NCI-H446 (cell line): ENCODE measurements at regions not wholly inside any gene's neighbourhood (a gene's known extent, or its start where the extent isn't known, plus 50 kb on each side); places are given as distances from the start of the nearest gene placed in this dataset.
"Not testable (repeated sequence)": the region's sequence is repeated elsewhere in the genome, so short reads cannot be mapped to it uniquely, and the experiment has no call there.

ENCODE experiments used
- DNase-seq, 2 experiments: peaks; one replicate each; lab custom pipeline; 2025; lab: John Stamatoyannopoulos, UW

DNA sequence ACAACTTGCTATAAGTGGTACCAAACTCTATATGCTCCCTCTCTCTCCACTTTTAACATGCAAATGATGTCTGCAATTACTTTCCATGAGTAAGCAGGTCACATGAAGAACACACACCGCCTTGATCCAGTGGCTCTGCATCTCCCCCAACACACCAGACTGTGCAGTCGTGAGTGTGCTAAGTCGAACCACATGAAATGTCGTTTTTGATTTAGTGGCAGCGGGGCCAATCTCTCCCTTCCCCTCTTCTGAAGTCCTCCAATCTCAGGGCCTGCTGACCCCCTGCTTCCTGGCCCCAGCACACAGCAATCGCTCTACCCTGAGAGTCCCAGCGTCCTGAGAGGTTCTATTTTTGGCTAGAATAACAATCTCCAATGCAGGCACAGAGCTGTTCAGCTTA, 312.5 kb downstream of the SHQ1 start:
- no peak for DNase-seq

DNA sequence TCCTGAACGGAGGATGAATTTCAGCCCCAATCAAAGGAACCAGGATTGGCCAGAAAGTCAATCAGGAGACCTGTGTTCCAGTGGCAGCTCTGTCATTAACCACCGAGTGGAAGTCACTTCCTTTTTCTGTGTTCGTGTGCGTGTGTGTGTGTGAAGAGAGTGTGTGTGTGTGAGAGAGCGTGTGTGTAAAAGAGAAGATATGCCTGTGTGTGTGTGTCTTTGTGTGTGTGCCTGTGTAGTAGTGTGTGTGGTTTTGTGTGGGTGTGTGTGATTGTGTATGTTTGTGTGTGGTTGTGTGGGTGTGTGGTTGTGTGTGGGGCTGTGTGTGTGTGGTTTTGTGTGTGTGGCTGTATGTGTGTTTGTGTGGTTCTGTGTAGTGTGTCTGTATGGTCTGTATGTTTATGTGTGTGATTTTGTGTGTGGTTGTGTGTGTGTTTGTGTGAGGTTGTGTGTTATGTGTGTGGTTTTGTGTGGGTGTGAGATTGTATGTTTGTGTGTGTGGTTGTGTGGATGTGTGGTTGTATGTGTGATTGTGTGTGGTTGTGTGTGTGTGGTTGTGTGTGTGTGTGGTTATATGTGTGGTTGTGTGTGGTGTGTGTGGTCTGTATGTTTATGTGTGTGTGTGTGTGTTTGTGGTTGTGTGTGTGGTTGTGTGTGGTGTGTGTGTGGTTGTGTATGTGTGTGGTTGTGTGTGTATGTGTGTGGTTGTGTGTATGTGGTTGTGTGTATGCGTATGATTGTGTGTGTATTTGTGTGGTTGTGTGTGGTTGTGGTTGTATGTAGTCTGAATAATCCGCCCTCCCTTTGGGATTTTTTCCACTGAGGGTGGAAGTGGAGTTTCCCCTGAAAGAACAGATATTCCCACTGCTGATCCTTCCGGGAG, 314.4 kb downstream of the SHQ1 start:
- DNase-seq = no peak

DNA sequence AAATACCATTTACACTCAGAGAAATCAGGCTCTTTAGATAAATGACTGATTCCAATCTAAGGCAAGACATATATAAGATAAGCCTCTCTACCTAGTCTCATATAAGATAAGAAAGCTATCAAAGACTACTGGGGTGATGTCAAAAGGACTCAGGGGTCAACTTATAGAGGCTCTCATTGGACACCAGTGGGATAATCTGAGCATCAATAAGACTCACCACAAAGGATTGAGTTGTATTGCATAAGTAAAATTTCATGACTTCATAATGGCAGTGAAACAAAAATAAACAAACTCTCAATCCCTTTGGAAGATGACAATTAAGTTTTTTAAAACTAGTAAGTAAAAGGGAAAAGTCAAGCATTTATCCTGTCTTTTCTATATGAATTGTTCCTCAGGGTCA, 317.8 kb downstream of the SHQ1 start:
- DNase-seq = no peak

DNA sequence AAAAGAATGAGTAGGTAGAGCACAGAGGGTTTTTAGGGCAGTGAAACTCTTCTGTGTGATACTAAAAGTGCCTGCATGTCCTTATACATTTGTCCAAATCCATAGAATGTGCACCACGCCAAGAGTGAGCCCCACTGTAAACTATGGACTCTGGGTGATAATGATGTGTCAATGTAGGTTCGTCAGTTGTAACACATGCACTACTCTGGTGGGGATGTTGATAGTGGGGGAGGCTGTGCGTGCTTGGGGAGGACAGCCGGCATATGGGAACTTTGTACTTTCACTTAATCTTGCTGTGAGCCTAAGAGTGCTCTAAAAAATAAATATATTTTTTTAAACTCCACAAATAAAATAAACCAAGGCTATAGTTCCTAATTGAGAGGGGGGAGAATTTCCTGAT, 319.2 kb downstream of the SHQ1 start:
- DNase-seq = no peak

DNA sequence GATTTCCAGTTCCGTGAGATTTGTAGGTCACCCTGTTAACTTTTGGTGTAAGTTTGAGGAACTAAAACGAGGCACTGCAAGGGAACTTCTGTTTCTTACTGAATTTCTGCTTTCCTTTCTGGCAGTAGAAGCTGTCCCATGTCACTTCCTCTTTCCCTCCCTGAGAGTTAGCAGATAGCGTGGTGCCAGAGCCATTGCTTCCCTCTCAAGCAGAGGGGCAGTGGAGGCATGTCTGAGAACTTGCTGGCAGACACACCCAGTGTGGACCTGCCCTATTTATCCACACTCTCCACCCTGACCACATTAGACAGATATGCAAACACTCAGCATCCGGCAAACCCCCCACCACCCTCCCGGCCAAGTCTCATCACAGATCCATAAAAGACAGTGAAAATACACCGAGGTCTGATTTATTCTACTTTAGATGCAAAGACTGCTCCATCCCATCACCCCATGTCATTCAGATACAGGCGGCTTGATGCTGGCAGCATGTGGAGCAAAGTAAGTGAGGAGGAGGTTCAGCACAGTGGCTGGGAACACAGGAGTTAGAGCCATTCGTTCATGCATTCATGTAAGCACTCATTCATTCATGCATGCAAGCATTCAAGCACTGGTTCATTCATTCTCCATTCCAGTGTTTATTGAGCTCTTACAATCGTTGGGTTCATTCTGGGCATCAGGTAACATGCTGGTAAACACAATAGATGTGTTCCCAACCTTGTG, 324.7 kb downstream of the SHQ1 start:
- no peak for DNase-seq

DNA sequence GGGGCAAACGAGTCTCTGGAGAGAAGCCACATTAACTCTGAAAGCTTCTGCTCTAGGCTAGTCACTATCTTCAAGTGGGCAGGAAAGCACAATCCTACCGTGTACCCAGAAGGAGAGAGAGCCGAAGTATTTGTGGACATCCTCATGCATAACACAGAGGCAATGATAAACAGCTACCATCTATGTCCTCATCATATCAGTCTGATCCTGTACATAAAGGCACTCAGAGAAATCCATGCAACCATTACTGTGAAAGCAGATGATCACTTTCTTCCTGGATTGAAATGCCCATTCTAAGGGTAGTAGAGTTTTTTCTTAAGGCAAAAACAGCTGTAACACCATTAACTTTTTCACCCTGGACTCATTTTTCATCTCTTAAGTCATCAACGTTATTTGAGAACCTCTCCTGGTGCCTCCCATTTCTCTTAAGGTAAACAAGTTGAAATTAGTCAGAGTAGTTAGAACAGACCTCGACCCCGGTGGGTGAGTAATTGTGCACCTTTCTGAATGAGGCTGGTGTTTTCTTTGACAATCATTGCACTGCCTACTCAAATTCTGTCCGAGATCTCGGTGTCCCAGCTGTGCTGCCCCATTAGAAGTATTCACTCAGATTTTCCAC, 327.4 kb downstream of the SHQ1 start:
- DNase-seq = no peak

DNA sequence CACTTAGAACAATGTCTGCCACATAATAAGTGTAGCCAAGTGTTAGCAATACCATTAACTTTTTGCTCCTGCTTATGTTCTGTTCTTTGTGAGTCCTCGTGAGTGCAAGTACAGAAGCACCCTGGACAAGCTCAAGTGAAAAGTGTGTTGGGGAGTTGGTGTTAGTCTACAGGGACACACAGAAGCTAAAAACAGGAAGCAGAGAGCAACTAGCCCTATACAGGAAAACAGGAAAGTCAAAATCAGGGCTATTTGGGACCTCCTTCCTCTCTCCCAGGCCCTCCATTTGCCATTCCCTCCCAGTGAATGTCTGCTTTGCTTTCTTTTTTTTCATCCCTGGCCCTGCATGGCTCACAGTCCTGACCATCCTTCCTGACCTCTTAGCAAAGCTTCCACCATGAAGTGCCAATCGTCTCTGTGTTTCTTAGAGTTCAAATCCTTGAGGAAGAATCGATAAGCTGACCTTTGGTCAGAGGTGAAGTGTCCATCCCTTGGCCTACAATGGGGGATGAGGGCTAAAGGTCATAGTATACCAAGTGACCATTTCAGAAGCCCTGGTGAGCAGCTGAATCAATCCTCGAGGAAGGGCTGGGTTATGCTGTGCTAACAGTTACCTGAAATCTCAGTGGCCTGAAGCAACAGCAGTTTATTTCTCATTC, 328.2 kb downstream of the SHQ1 start:
- DNase-seq = no peak

DNA sequence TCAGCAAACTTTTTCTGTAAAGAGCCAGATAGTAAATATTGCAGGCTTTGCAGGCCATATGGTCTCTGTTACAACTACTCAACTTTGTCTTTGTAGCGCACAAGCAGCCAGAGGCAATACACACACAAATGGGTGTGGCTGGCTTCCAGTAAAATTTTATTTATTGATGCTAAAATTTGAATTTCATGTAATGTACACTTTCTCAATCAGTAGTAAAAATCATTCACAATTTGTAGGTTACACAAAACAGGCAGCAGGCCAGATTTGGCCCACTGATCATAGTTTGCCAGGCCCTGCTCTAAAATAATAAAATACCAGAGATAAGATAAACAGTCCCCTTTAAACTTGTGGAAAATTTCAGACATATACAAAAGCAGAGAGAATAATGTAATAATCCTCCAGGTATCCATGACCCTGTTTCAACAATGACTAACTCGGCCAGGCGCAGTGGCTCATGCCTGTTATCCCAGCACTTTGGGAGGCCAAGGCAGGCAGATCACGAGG, 330.3 kb downstream of the SHQ1 start:
- DNase-seq = no peak

DNA sequence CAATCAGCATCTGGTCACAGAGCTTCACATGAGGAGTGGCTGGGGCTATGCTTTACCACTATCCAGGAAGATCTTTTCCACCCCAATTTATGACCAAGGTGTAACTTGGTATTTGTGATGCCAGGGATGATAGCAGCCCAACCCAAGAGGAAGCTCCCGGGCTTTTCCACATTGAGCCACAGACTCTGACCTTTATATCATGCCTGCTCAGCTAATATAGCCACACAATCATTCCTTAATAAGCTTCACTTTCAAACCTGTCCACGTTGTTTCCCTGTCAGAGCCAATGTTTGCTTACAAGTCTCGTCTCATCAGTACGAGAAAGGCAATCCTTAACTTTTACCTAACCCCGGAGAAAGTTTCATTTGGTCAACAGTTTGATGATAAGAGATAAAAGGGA, 330.9 kb downstream of the SHQ1 start:
- DNase-seq = no peak

DNA sequence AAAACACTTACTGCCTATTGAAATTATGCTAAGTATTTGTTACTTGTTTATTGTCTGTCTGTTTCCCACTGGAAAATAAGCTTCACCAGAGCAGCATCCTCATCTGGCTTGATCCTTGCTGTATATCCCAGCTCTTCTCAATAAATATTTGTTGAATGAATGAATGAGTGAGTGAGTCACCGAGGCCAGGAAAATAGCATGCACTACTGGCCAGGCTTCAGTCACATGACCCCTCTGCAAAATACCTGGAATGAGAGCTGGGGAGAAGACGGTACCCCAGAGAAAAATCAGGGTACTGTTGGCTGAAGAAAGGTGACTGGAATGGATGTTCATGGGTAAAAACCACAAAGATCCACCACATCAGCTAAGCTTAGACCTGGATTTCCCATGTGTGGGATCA, 331.9 kb downstream of the SHQ1 start:
- no peak for DNase-seq

DNA sequence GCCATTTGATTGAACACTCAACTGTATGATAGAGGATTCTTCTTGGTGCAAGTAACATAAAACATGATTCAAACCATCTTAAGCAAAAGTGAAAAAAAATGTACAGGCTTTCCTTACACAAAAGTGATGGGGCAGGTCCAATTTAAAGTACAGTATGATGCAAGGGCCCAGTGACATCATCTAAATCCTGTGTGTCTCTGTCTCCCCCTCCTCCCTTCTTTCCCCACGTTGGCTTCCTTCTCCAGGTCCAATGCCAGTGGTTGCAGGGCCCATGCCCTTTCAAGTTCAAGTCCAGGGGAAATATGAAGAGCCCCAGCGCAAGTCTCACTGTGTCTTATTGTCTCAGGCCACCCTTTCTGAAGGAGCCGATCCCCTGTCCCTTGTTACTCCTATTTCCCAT, 332.3 kb downstream of the SHQ1 start:
- DNase-seq = no peak

DNA sequence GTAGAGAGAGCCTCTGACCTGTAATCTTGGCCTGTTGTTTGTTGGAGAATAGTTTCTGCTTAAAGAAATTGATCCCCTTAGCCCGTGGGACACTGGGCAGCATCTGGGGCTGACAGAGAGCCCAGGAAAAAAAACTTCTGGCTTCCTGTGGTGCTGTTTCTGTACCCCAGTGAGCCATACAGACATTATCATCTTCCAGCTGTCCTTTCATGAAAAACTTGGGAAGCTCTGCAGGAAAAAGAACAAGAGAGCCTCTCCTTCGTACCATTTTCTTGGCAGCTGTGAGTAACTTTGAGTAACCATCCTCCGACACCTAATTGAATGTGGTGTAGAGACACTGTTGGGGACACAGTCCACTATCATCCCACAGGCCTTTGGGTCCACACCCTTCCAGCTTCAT, 333.0 kb downstream of the SHQ1 start:
- DNase-seq = no peak

DNA sequence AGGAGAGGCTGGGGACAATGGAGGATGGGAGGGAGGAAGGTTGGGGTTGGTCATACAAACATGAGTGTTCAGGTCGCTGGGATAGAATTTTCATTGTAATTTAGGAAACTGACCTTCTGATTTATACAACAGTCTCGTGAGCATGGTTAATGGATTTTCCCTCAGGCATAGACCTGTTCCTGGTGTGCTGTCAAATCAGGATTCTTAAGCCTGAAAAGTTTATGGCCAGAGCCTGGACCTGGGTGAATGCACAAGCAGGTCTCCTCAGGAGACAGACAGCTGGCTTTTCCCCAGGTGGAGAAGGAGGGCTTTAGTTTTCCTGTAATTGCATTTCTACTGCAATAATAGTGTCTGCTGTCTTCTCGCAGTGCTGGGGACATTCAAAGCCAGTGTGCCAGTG, 338.0 kb downstream of the SHQ1 start:
- DNase-seq = no peak

DNA sequence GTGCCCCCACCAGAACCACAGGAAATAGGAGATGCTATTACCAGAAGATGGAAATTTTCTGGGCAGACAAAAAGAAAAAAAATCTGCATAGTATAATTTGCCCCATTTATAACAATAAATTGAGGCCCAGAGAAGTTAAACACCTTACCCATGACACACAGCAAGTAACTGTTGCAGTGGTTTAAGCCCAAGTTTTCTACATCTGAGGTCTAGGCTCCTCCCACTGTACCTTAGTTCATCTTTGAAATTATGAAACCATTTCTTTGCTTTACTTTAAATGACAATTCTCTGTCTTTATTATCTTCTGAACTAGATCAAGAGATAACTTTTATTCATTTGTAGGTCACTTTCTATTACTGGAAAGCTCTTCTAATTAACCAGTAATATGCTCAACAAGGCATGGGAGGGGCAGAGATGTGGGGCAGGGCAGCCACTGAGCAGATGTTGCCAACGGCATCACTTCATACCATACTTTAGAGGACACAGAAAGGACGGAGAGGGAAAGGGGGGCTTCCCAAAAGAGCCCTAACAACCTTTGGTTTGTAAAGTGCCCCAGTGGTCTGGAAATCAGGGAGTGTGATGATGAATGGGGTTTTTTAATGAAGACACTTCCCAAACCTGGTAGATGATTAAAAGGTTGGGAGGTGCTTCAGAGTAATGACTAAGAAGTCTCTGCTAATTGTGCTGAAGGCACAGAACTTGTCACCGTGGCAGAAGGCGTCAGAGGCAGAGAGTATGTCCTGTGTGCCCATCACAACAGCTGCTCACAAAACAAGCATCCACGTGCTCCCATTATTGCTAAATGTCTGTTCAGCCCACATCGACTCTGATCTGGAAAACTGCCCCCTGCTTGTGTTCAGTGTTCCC, 342.5 kb downstream of the SHQ1 start:
- DNase-seq = no peak

DNA sequence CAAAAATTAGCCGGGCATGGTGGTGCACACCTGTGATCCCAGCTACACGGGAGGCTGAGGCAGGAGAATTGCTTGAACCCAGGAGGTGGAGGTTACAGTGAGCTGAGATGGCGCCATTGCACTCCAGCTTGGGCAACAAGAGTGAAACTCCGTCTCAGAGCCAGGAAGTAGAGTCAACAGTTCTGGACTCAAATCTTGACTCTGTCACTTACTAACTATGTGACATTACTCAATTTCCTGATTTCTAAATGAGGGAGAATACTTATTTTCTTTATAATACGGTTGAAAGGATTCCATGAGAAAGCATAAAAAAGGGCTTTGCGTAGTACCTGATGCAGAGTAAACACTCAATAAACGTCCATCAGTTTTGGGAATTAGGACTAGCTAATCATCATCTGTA, 350.7 kb downstream of the SHQ1 start:
- DNase-seq = not testable (repeated sequence)

DNA sequence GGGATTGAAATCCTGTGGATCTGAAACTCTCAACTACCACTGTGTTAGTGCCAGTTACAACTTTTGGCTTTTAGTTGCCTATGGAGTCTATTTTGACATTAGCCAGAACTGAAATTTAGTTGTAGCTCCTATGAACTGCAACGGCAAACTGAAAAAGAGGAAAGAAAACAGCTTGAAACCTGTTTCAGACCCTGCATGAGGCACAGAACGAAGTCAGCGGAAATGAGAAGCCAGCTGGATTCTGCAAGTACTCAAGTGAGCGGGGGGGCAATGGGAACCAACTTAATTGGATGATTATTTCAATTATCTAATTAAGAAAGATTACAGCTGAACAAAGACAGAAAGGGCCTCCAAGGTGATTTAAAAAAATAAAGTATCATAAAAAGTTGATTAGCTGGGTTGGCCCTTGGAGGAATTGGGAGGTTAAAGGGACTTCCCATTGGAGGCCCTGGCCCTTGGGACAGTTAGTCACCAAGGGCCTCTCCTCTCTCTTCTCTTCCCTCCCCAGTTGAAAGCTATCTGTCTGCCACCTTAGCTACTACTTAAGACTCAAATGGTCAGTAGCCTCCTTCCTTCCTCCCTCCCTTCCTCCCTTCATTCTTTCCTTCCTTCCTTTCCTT, 352.1 kb downstream of the SHQ1 start:
- DNase-seq = no peak

DNA sequence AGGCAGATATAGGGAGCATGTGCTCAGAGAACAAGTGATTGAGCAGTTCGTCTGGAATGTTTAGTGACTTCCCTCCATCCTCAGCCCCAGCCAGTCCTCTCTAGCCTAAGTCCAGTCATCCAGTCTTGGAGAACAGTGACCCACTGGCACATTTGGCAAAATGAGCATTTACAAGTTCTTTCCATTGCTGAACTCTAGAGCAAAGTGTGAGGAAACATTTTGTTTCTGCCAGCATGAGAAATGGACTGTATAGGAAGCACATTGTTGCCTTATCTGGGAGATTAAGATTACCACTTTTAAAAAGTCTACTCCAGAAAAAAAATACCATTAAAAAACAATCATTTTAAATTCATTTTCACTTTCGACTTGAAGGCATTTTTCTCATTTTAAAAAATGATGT, 353.6 kb downstream of the SHQ1 start:
- DNase-seq = no peak

DNA sequence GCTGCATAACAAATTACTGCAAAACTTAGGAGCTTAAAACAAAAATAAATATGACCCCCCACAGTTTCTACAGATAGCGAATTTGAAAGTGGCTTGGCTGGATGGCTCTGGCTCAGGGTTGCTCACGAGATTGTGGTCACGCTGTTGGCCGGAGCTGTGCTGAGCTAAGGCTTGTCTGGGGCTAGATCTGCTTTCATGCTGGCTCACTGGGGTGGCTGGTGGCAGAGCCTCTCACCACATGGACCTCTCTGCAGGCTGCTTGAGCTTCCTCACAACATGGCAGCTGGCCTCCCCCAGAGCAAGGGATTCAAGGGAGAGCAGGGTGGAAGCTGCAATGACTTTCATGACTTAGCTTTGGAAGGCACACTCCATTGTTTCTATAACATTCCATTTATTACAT, 354.1 kb downstream of the SHQ1 start:
- DNase-seq = no peak

DNA sequence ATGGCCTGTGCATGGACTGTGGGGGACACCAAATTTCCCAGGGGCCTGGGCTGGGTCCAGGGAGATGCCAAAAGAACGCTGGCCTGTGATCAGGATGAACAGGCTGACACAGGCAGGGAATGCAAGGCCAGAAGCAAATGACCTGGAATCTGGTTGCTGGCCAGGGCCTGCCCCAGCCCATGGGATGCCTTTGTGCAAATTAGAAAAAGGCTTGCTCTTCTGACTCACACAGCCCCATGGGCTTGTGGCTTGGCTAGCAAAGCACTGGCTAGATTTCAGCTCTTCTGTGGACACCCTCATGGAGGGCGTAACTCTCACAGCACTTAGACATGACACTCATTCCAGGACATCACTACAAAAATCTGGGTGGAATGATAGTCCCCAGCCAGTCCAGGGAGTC, 356.0 kb downstream of the SHQ1 start:
- no peak for DNase-seq

DNA sequence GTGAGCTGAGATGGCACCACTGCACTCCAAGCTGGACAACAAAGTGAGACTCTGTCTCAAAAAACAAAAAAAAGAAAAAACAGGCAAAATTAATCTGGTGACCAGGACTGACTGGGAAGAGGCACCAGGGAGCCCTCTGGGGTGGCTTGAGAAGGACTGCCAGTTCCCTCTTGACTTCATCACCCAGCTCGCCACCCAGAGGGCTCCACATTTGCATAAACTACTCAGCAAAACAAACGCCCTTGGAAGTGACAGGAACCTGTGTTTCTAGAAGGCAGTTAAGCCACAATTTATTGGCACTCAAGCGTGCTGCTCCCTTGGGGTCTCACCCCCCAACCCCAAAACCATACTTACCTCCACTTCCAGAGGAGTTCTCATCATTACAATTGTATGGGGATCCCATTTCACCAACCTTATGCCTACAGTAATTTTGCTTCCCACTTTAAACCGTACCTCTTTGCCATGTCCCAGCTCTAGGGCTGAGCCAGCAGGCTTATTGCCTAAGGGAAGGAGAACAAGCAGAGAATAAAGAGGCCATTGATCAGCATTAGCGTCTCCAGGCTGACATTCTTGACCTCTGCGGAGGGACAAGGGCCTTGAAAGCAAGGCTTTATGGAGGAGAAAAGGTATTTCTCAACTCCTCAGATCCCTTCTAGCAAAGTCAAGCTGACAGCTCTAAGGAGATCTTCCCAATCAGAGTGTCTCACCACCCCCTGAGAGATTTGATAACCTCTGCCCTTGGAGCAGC, 357.4 kb downstream of the SHQ1 start:
- no peak for DNase-seq
